GM12872 (cell line): ENCODE measurements at regions not wholly inside any gene's neighbourhood (a gene's known extent, or its start where the extent isn't known, plus 50 kb on each side); places are given as distances from the start of the nearest gene placed in this dataset.

Experiments used
- CTCF ChIP-seq: IDR thresholded peaks from 3 replicates; pipeline ENCODE4 v1.5.1; 2011; ENCODE audit warnings: low read depth, mild to moderate bottlenecking, low read length, moderate library complexity; ENCODE audit not compliant: insufficient read depth

- no peak for TF ChIP-seq CTCF
These were observed 170.3 kb upstream of the RAD23B start for GRCh38 chr9:107112707-107113243.

GRCh38 chr9:107118863-107119624 lies 164.0 kb upstream of the RAD23B start:
- no peak for TF ChIP-seq CTCF

- TF ChIP-seq CTCF, result no peak
These were observed 163.3 kb upstream of the RAD23B start for GRCh38 chr9:107119735-107120134.

GRCh38 chr9:107123389-107123788 lies 159.7 kb upstream of the RAD23B start:
- TF ChIP-seq CTCF, result no peak

GRCh38 chr9:107127608-107128007 lies 155.5 kb upstream of the RAD23B start:
- TF ChIP-seq CTCF, result no peak

DNA sequence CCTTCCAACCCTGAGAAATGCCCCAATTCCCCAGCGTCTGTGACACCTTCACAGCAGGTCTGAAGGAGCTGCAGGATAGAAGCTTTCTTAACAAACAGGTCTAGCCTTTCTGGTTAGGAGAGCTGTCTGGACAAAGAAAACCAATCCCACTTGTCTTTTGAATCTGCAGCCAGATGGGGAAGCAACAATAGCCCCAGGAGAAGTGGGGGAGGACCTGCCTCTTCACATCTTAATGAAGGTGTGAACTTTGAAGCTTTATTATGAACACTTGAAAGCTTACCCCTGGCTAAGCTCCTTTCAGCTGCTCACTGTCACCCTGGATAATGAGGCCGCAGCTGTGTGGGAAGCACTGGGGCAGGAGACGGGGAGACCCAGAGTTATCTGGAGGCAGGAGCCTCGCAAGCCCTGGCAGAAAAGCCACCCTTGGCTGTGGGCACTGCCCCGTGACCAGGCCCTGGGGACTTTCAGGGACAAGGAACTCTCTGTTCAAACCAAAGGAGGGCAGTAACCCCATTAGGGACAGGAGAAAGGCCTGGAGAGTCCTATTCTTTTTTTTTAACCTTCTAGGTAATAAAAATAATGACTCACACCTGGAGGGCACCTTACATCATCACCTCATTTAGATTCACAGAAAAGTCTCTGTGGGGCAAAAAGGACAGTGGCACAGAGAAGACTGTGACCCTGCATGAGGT lies 151.8 kb upstream of the RAD23B start:
- no peak for TF ChIP-seq CTCF

DNA sequence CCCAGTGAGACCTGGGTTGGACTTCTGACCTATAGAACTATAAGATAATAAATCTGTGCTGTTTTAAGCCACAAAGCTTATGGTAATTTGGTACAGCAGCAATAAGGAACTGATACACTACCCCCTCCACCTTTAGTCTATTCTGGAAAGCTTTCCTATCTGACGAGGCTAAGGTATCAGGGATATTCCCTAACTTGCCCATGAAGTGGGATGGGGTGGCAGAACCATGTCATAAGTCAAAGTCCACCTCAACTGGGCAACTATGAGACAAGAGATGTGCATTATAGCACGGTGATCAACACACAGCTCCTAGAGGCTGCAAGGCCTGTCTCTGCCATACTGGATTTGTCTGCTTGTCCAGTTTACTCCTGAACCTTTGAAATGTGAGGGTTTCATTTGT lies 146.8 kb upstream of the RAD23B start:
- no peak for TF ChIP-seq CTCF
